GM23338 (cell line): ENCODE measurements at regions not wholly inside any gene's neighbourhood (a gene's known extent, or its start where the extent isn't known, plus 50 kb on each side); places are given as distances from the start of the nearest gene placed in this dataset.

Experiments
- EZH2phosphoT487 ChIP-seq: fragments of 200-600 bp; sonication (generic); IDR thresholded peaks from one replicate; pipeline ENCODE4 v1.8.1; 2018; ENCODE audit warnings: antibody characterized with exemption; ENCODE audit not compliant: unreplicated experiment
- TF ChIP-seq, protein P1 (sequence below), 2 experiments: fragments of 200-600 bp in 1 of 2; sonication (generic) in 1 of 2; conservative IDR thresholded peaks; 2 replicates each; pipeline versions ENCODE4 v1.5.1 to v1.6.1; 2016 to 2017; ENCODE audit warnings: antibody characterized with exemption in 2 of 2, low read depth in 2 of 2, mild to moderate bottlenecking in 2 of 2, moderate library complexity in 1 of 2
- TF ChIP-seq, protein P2 (sequence below): IDR thresholded peaks from one replicate; pipeline ENCODE4 v1.6.1; 2018; ENCODE audit warnings: antibody characterized with exemption; ENCODE audit not compliant: unreplicated experiment

DNA sequence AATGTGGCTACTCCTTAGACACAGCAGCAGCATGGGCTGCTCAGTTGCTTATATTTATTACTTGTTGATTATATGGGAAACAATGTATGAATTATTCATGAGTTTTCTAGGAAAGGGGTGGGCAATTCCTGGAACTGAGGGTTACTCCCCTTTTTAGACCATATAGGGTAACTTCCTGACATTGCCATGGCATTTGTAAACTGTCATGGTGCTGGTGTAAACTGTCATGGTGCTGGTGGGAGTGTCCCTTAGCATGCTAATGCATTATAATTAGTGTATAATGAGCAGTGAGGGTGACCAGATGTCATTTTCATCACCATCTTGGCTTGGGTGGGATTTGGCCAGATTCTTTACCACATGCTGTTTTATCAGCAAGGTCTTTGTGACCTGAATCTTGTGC, 734.6 kb upstream of the PTPRD start:
- TF ChIP-seq, protein P1, sequence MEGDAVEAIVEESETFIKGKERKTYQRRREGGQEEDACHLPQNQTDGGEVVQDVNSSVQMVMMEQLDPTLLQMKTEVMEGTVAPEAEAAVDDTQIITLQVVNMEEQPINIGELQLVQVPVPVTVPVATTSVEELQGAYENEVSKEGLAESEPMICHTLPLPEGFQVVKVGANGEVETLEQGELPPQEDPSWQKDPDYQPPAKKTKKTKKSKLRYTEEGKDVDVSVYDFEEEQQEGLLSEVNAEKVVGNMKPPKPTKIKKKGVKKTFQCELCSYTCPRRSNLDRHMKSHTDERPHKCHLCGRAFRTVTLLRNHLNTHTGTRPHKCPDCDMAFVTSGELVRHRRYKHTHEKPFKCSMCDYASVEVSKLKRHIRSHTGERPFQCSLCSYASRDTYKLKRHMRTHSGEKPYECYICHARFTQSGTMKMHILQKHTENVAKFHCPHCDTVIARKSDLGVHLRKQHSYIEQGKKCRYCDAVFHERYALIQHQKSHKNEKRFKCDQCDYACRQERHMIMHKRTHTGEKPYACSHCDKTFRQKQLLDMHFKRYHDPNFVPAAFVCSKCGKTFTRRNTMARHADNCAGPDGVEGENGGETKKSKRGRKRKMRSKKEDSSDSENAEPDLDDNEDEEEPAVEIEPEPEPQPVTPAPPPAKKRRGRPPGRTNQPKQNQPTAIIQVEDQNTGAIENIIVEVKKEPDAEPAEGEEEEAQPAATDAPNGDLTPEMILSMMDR (conservative IDR thresholded peaks at IDR 0.05; ENCODE audit: low read depth in 2 of 2), result no peak
- TF ChIP-seq, protein P2, sequence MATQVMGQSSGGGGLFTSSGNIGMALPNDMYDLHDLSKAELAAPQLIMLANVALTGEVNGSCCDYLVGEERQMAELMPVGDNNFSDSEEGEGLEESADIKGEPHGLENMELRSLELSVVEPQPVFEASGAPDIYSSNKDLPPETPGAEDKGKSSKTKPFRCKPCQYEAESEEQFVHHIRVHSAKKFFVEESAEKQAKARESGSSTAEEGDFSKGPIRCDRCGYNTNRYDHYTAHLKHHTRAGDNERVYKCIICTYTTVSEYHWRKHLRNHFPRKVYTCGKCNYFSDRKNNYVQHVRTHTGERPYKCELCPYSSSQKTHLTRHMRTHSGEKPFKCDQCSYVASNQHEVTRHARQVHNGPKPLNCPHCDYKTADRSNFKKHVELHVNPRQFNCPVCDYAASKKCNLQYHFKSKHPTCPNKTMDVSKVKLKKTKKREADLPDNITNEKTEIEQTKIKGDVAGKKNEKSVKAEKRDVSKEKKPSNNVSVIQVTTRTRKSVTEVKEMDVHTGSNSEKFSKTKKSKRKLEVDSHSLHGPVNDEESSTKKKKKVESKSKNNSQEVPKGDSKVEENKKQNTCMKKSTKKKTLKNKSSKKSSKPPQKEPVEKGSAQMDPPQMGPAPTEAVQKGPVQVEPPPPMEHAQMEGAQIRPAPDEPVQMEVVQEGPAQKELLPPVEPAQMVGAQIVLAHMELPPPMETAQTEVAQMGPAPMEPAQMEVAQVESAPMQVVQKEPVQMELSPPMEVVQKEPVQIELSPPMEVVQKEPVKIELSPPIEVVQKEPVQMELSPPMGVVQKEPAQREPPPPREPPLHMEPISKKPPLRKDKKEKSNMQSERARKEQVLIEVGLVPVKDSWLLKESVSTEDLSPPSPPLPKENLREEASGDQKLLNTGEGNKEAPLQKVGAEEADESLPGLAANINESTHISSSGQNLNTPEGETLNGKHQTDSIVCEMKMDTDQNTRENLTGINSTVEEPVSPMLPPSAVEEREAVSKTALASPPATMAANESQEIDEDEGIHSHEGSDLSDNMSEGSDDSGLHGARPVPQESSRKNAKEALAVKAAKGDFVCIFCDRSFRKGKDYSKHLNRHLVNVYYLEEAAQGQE, result no peak
- TF ChIP-seq EZH2phosphoT487, result no peak
